Transverse colon (tissue), 4 donors: ENCODE measurements at regions not wholly inside any gene's neighbourhood (a gene's known extent, or its start where the extent isn't known, plus 50 kb on each side); places are given as distances from the start of the nearest gene placed in this dataset.

Source experiments
- CTCF ChIP-seq, 5 experiments: fragments of 200-600 bp in 3 of 5; fragments of 450-650 bp in 2 of 5; sonication (generic) in 3 of 5; IDR thresholded peaks; 1 replicate in 2 of 5; 2 replicates in 3 of 5; pipeline ENCODE4 v1.5.1; 2016 to 2017; ENCODE audit warnings: antibody characterized with exemption in 5 of 5, inconsistent platforms in 3 of 5, mild to moderate bottlenecking in 2 of 5, moderate library complexity in 1 of 5
- POLR2A ChIP-seq: fragments of 450-650 bp; IDR thresholded peaks from one replicate; pipeline ENCODE4 v1.6.1; 2016; ENCODE audit warnings: antibody characterized with exemption, mild to moderate bottlenecking, moderate library complexity
- POLR2AphosphoS5 ChIP-seq, 3 donors: sonication (generic); formaldehyde crosslinking; IDR thresholded peaks; one replicate each; pipeline ENCODE4 v1.6.1; 2016; ENCODE audit warnings: antibody characterized with exemption in 3 of 3

DNA sequence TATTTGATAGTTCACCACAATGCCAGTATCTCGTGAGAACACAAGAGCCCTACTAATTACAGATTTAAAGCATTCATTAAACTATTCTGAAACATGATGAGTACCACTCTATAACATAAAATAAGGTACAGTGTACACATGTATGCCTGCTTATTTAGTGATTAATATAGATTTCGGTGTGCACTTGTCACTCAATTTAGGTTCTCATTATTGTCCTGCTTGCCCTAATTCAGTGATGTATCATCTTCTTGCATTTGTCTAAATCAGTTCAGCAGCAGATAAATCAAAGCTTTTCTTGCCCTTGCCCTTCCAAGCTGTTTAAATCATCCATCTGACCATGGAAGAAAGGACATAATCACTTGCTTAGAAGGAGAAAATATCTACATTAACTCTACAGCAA lies 359.7 kb downstream of the GXYLT1 start:
- TF ChIP-seq CTCF (IDR thresholded peaks at IDR 0.05) (no peak), POLR2AphosphoS5 (IDR thresholded peaks at IDR 0.05) (no peak), POLR2A (no peak)
